ENCODE measurements at regions not wholly inside any gene's neighbourhood (a gene's known extent, or its start where the extent isn't known, plus 50 kb on each side); places are given as distances from the start of the nearest gene placed in this dataset.

GRCh38 chr17:52636443-52636842, 477.9 kb upstream of the CA10 start:
- ChIA-PET POLR2A (no interaction called here), RAD21 (ENCODE audit: low non-redundant PET in 1 of 2, low total read pairs in 2 of 2, uncharacterized antibody in 2 of 2, unreplicated experiment in 2 of 2) (no interaction called here)
- intact Hi-C loops (cut with micrococcal nuclease): no loop called here

More at GRCh38 chr17:52636443-52636842, 477.9 kb upstream of the CA10 start:
- Histone ChIP-seq H3K4me1 (ENCODE audit: control insufficient read depth in 1 of 2, insufficient read depth in 2 of 2, low read length in 2 of 2) (no peaks in the 10 kb centered on the region), H3K9me2 (ENCODE audit: insufficient read depth) (no peaks in the 10 kb centered on the region), H3K27me3 (ENCODE audit: insufficient read depth, low read length) (no peaks in the 10 kb centered on the region), H4K20me1 (ENCODE audit: insufficient read depth) (no peaks in the 10 kb centered on the region), H2AFZ (ENCODE audit: low read depth, low read length, poor library complexity, severe bottlenecking) (no peak overlapping the region), H3K9me3 (ENCODE audit: control insufficient read depth in 1 of 2, insufficient read depth in 1 of 2, low read depth in 1 of 2, low read length in 2 of 2) (peaks cover 42 to 44% of the 10 kb centered on the region in 2 experiments), H3K4me3 (replicated peaks in 1 of 2; ENCODE audit: low read depth in 1 of 2, low read length in 2 of 2) (no peak overlapping the region), H3K9ac (ENCODE audit: low read length) (no peak overlapping the region), H3K79me2 (ENCODE audit: insufficient read depth, low read length) (no peaks in the 10 kb centered on the region), H3K36me3 (ENCODE audit: control insufficient read depth in 1 of 2, insufficient read depth in 2 of 2, low read length in 2 of 2) (no peaks in the 10 kb centered on the region), H3K27ac (ENCODE audit: low read depth, low read length) (no peak overlapping the region), H3K4me2 (ENCODE audit: low read length) (no peak overlapping the region)
- CTCF ChIA-PET: no interaction called here
- TF ChIP-seq ATF3 (IDR thresholded peaks at IDR 0.05) (no peak), ZBTB33 (IDR thresholded peaks at IDR 0.05; ENCODE audit: extremely low read depth, insufficient replicate concordance, low read length) (no peak), RAD21 (IDR thresholded peaks at IDR 0.05; ENCODE audit: low read depth) (no peak), ZNF274 (IDR thresholded peaks at IDR 0.05; ENCODE audit: low read depth, low read length) (no peak), REST (IDR thresholded peaks at IDR 0.05; ENCODE audit: low read depth) (no peak), EZH2 (IDR thresholded peaks at IDR 0.05) (no peak), CEBPB (IDR thresholded peaks at IDR 0.05; ENCODE audit: low read depth) (no peak)
- ATAC-seq (no peak), DNase-seq (ENCODE audit: low read depth, low spot score) (no peak)
- no TSS peak for BruUV-seq (replicated peaks)

Data from HCT116 (cell line).